HEK293 (cell line): ENCODE measurements at regions not wholly inside any gene's neighbourhood (a gene's known extent, or its start where the extent isn't known, plus 50 kb on each side); places are given as distances from the start of the nearest gene placed in this dataset.

ENCODE experiments used
- CTCF ChIA-PET: fragments of 350-600 bp; formaldehyde crosslinking; extraction: SDS; loops from one replicate; lab custom pipeline; 2021; ENCODE audit warnings: antibody characterized with exemption; lab: Yijun Ruan, JAX
- POLR2A ChIA-PET: fragments of 300-600 bp; formaldehyde crosslinking; extraction: SDS; loops from one replicate; lab custom pipeline; 2020; ENCODE audit warnings: antibody characterized with exemption, inconsistent platforms; lab: Yijun Ruan, JAX
- H3K27ac ChIP-seq: fragments of 200-500 bp; sonication (Bioruptor generic); 2 replicates; pipeline ENCODE4 v1.5.1; 2014; ENCODE audit warnings: low read depth, low read length, control low read depth, inconsistent platforms; ENCODE audit errors: extremely low read depth
- H3K36me3 ChIP-seq, 2 experiments: fragments of 200-500 bp in 1 of 2; sonication (Bioruptor generic) in 1 of 2; 1 replicate in 1 of 2; 2 replicates in 1 of 2; pipeline ENCODE4 v1.5.1; 2014 to 2017; ENCODE audit warnings: inconsistent platforms in 2 of 2, low read length in 2 of 2; ENCODE audit not compliant: control insufficient read depth in 2 of 2, insufficient read depth in 1 of 2
- H3K4me1 ChIP-seq: fragments of 200-500 bp; sonication (Bioruptor generic); 2 replicates; pipeline ENCODE4 v1.5.1; 2014; ENCODE audit warnings: mild to moderate bottlenecking, low read length, inconsistent platforms; ENCODE audit not compliant: control insufficient read depth, insufficient read depth
- H3K4me3 ChIP-seq: 2 replicates; pipeline ENCODE4 v1.5.1; 2011; ENCODE audit warnings: low read depth, mild to moderate bottlenecking, control low read depth, low read length, moderate library complexity
- H3K9me3 ChIP-seq: fragments of 200-500 bp; sonication (Bioruptor generic); 2 replicates; pipeline ENCODE4 v1.5.1; 2014; ENCODE audit warnings: low read depth, low read length, inconsistent platforms; ENCODE audit not compliant: control insufficient read depth, insufficient read depth
- CTCF ChIP-seq: fragments of 450-650 bp; formaldehyde crosslinking; IDR thresholded peaks from 2 replicates; pipeline ENCODE4 v1.5.1; 2016; ENCODE audit warnings: missing biosample characterization, missing genetic modification characterization
- GLIS2 ChIP-seq: fragments of 450-650 bp; formaldehyde crosslinking; IDR thresholded peaks from 2 replicates; pipeline ENCODE4 v1.5.1; 2016; ENCODE audit warnings: missing biosample characterization, missing genetic modification characterization
- IKZF3 ChIP-seq: fragments of 450-650 bp; IDR thresholded peaks from 2 replicates; pipeline ENCODE4 v1.5.0; 2018; ENCODE audit warnings: missing biosample characterization, mild to moderate bottlenecking, missing genetic modification characterization, moderate library complexity
- KLF9 ChIP-seq: fragments of 450-650 bp; formaldehyde crosslinking; IDR thresholded peaks from 2 replicates; pipeline ENCODE4 v1.5.1; 2016; ENCODE audit warnings: missing biosample characterization, missing genetic modification characterization, low read depth
- MEIS1 ChIP-seq: sonication (generic); formaldehyde crosslinking; IDR thresholded peaks from 2 replicates; pipeline ENCODE4 v1.8.1; 2022; ENCODE audit warnings: missing genetic modification reagents, mild to moderate bottlenecking, borderline replicate concordance
- SP7 ChIP-seq: fragments of 450-650 bp; formaldehyde crosslinking; IDR thresholded peaks from 2 replicates; pipeline ENCODE4 v1.5.1; 2016; ENCODE audit warnings: missing biosample characterization, missing genetic modification characterization
- YY1 ChIP-seq: fragments of 450-650 bp; formaldehyde crosslinking; IDR thresholded peaks from 2 replicates; pipeline ENCODE4 v1.5.1; 2018; ENCODE audit warnings: missing biosample characterization, missing genetic modification characterization
- ZBTB10 ChIP-seq: fragments of 450-650 bp; formaldehyde crosslinking; IDR thresholded peaks from 2 replicates; pipeline ENCODE4 v1.5.1; 2016; ENCODE audit warnings: missing biosample characterization, missing genetic modification characterization
- ZEB2 ChIP-seq: fragments of 450-650 bp; formaldehyde crosslinking; IDR thresholded peaks from 2 replicates; pipeline ENCODE4 v1.5.1; 2016; ENCODE audit warnings: missing biosample characterization, missing genetic modification characterization
- ZIC2 ChIP-seq: fragments of 450-650 bp; formaldehyde crosslinking; IDR thresholded peaks from 2 replicates; pipeline ENCODE4 v1.5.1; 2016; ENCODE audit warnings: missing biosample characterization, missing genetic modification characterization
- ZNF2 ChIP-seq: fragments of 450-650 bp; formaldehyde crosslinking; IDR thresholded peaks from 2 replicates; pipeline ENCODE4 v1.5.1; 2016; ENCODE audit warnings: missing biosample characterization, missing genetic modification characterization
- ZNF214 ChIP-seq: fragments of 450-650 bp; formaldehyde crosslinking; IDR thresholded peaks from 2 replicates; pipeline ENCODE4 v1.5.1; 2017; ENCODE audit warnings: missing biosample characterization, mild to moderate bottlenecking, missing genetic modification characterization, borderline replicate concordance
- ZNF302 ChIP-seq: fragments of 450-650 bp; formaldehyde crosslinking; IDR thresholded peaks from 2 replicates; pipeline ENCODE4 v1.5.1; 2016; ENCODE audit warnings: missing biosample characterization, missing genetic modification characterization, low read depth
- ZNF37A ChIP-seq: fragments of 450-650 bp; IDR thresholded peaks from 2 replicates; pipeline ENCODE4 v1.5.1; 2018; ENCODE audit warnings: missing biosample characterization, missing genetic modification characterization
- ZNF394 ChIP-seq: fragments of 450-650 bp; formaldehyde crosslinking; IDR thresholded peaks from 2 replicates; pipeline ENCODE4 v1.5.1; 2016; ENCODE audit warnings: missing biosample characterization, missing genetic modification characterization, mild to moderate bottlenecking, moderate library complexity, borderline replicate concordance
- ZNF473 ChIP-seq: fragments of 450-650 bp; formaldehyde crosslinking; IDR thresholded peaks from 2 replicates; pipeline ENCODE4 v1.5.1; 2017; ENCODE audit warnings: missing biosample characterization, missing genetic modification characterization
- ZNF513 ChIP-seq: fragments of 450-650 bp; IDR thresholded peaks from 2 replicates; pipeline ENCODE4 v1.5.1; 2018; ENCODE audit warnings: missing biosample characterization, missing genetic modification characterization
- ZNF548 ChIP-seq: fragments of 450-650 bp; formaldehyde crosslinking; IDR thresholded peaks from 2 replicates; pipeline ENCODE4 v1.5.1; 2016; ENCODE audit warnings: missing biosample characterization, missing genetic modification characterization
- ZNF555 ChIP-seq: fragments of 450-650 bp; formaldehyde crosslinking; conservative IDR thresholded peaks from 2 replicates; pipeline ENCODE4 v1.5.1; 2017; ENCODE audit warnings: missing biosample characterization, mild to moderate bottlenecking, missing genetic modification characterization, inconsistent platforms
- ZNF621 ChIP-seq: fragments of 450-650 bp; formaldehyde crosslinking; IDR thresholded peaks from 2 replicates; pipeline ENCODE4 v1.5.1; 2017; ENCODE audit warnings: missing biosample characterization, missing genetic modification characterization
- ZNF629 ChIP-seq: fragments of 450-650 bp; formaldehyde crosslinking; IDR thresholded peaks from 2 replicates; pipeline ENCODE4 v1.5.1; 2017; ENCODE audit warnings: missing biosample characterization, missing genetic modification characterization
- ZNF654 ChIP-seq: fragments of 450-650 bp; formaldehyde crosslinking; IDR thresholded peaks from 2 replicates; pipeline ENCODE4 v1.5.1; 2016; ENCODE audit warnings: low read depth, missing biosample characterization, missing genetic modification characterization
- ZNF660 ChIP-seq: fragments of 450-650 bp; IDR thresholded peaks from 2 replicates; pipeline ENCODE4 v1.5.1; 2018; ENCODE audit warnings: missing biosample characterization, mild to moderate bottlenecking, missing genetic modification characterization
- ZNF701 ChIP-seq: fragments of 450-650 bp; formaldehyde crosslinking; IDR thresholded peaks from 2 replicates; pipeline ENCODE4 v1.5.1; 2016; ENCODE audit warnings: missing biosample characterization, missing genetic modification characterization
- ZNF76 ChIP-seq: fragments of 450-650 bp; formaldehyde crosslinking; IDR thresholded peaks from 2 replicates; pipeline ENCODE4; 2016; ENCODE audit warnings: low read depth, missing biosample characterization, missing genetic modification characterization, borderline replicate concordance
- ZNF792 ChIP-seq: fragments of 450-650 bp; formaldehyde crosslinking; IDR thresholded peaks from 2 replicates; pipeline ENCODE4 v1.5.1; 2016; ENCODE audit warnings: missing biosample characterization, missing genetic modification characterization

GRCh38 chr12:91382081-91382543 is 199.5 kb upstream of the DCN start:
- Histone ChIP-seq H3K36me3 (no peaks in the 10 kb centered on the region), H3K4me1 (no peaks in the 10 kb centered on the region), H3K4me3 (peak overlapping the region; percentile 19)
- POLR2A ChIA-PET = interaction anchor here (0.6 to 2.2 kb wide), 3 partner anchors 762 to 1554 kb away, joined by 5 to 11 read pairs (median 5); partner anchors contain the start of gene BTG1
- CTCF ChIA-PET = interaction anchor here (0.5 to 3.4 kb wide), 66 partner anchors 8 to 1706 kb away, joined by 3 to 19 read pairs (median 4); no protein-coding TSS in a partner anchor
- TF ChIP-seq ZNF2 = peak; percentile 55; the same call in 1 of the 2 replicates
- TF ChIP-seq ZNF654 (tag by site-specific recombination) = peak; percentile 82
- no peak for TF ChIP-seq ZNF555 (tag by site-specific recombination)
- TF ChIP-seq ZNF660 (tag by site-specific recombination) = 0 out of 2 replicates have a peak, but pooled peaks have one; percentile 16
- TF ChIP-seq CTCF (tag by site-specific recombination) = peak; percentile 50
- TF ChIP-seq, all 188 proteins: peak for 4
- peak overlapping the region; percentile 28; the same call in 1 of the 2 replicates for H3K27ac ChIP-seq
- H3K9me3 ChIP-seq = no peaks in the 10 kb centered on the region

- POLR2A ChIA-PET = interaction anchor here (1.2 to 2.2 kb wide), 2 partner anchors 763 to 764 kb away, joined by 5 to 11 read pairs; partner anchors contain the start of gene BTG1
- CTCF ChIA-PET = interaction anchor here (0.6 to 3.4 kb wide), 46 partner anchors 8 to 1705 kb away, joined by 3 to 19 read pairs (median 4); no protein-coding TSS in a partner anchor
- H3K4me3 ChIP-seq = no peak overlapping the region
- H3K9me3 ChIP-seq = no peaks in the 10 kb centered on the region
- no peaks in the 10 kb centered on the region for H3K4me1 ChIP-seq
- H3K27ac ChIP-seq = peak overlapping the region; percentile 28; the same call in 1 of the 2 replicates
- TF ChIP-seq ZNF302 (tag by site-specific recombination) = no peak
- TF ChIP-seq ZNF548 (tag by site-specific recombination) = no peak
- no peak for TF ChIP-seq ZBTB10 (tag by site-specific recombination)
- no peak for TF ChIP-seq ZEB2 (tag by site-specific recombination)
- no peak for TF ChIP-seq ZNF37A (tag by site-specific recombination)
- TF ChIP-seq ZNF214 (tag by site-specific recombination) = no peak
- no peak for TF ChIP-seq ZNF701 (tag by site-specific recombination)
- no peak for TF ChIP-seq ZIC2 (tag by site-specific recombination)
- H3K36me3 ChIP-seq = no peaks in the 10 kb centered on the region
Observed at GRCh38 chr12:91381309-91381804, 198.7 kb upstream of the DCN start.

GRCh38 chr12:91380631-91381030 is 198.0 kb upstream of the DCN start:
- H3K36me3 ChIP-seq = no peaks in the 10 kb centered on the region
- no peaks in the 10 kb centered on the region for H3K9me3 ChIP-seq
- no peaks in the 10 kb centered on the region for H3K4me1 ChIP-seq
- no peak overlapping the region for H3K27ac ChIP-seq
- CTCF ChIA-PET = interaction anchor here (0.7 to 3.4 kb wide), 4 partner anchors 11 to 1194 kb away, joined by 3 to 19 read pairs (median 7); no protein-coding TSS in a partner anchor
- H3K4me3 ChIP-seq = no peak overlapping the region
- POLR2A ChIA-PET = interaction anchor here (2.2 kb wide), 1 partner anchor 765 kb away, joined by 11 read pairs; the partner anchor contains the start of gene BTG1
- no peak for TF ChIP-seq IKZF3 (tag by site-specific recombination)
- no peak for TF ChIP-seq ZIC2 (tag by site-specific recombination)
- no peak for TF ChIP-seq ZNF629 (tag by site-specific recombination)
- no peak for TF ChIP-seq ZNF792 (tag by site-specific recombination)
- no peak for TF ChIP-seq ZNF513 (tag by site-specific recombination)
- no peak for TF ChIP-seq MEIS1
- no peak for TF ChIP-seq SP7
- no peak for TF ChIP-seq ZNF473 (tag by site-specific recombination)
- no peak for TF ChIP-seq GLIS2 (tag by site-specific recombination)
- TF ChIP-seq KLF9 = no peak
- TF ChIP-seq ZNF76 (tag by site-specific recombination) = no peak
- TF ChIP-seq YY1 (tag by site-specific recombination) = no peak
- TF ChIP-seq ZNF621 (tag by site-specific recombination) = no peak
- no peak for TF ChIP-seq ZNF394 (tag by site-specific recombination)
